HG03139 (cell line): ENCODE measurements at regions not wholly inside any gene's neighbourhood (a gene's known extent, or its start where the extent isn't known, plus 50 kb on each side); places are given as distances from the start of the nearest gene placed in this dataset.

Source experiments
- ATAC-seq: cut with Tn5 transposase; IDR thresholded peaks from one replicate; pipeline ENCODE4 v1.9.1; 2021; ENCODE audit not compliant: unreplicated experiment

DNA sequence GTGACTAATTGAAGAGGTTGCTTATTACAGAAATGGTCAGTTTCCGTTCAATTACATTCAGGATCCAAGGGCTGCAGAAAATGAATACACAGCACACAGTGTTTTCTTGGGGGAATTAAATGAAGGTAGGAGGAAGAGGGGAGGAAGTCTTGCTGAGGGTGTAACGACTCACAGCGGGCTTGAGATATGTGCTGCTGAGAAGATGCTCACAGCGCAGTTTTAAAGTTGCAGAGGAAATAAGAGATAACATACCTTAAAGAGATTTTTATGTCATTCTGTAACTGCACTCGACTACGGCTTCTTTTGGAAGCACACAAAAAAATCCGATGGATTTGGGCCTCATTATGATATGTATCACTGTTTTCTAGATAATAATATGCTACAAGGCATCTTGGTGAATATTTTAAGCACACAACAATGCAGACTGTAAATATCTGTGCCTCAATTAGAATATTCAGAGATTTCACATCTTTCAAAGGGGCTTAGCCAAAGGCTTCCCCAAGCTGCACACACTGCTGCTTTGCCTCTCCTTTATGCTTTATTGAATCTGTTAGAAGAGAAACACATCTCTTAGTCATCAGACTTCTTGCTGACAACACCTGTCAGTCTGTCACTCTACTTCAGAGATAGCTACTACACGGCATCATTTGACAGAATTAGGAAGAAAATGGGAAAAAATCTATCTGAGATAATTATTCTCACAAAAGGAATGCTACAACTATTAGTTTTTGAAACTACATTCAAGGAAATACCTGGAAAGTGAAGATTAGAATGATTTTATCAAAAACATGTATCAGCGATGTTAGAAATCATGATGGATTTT, 773.2 kb downstream of the OTOL1 start:
- no peak for ATAC-seq

DNA sequence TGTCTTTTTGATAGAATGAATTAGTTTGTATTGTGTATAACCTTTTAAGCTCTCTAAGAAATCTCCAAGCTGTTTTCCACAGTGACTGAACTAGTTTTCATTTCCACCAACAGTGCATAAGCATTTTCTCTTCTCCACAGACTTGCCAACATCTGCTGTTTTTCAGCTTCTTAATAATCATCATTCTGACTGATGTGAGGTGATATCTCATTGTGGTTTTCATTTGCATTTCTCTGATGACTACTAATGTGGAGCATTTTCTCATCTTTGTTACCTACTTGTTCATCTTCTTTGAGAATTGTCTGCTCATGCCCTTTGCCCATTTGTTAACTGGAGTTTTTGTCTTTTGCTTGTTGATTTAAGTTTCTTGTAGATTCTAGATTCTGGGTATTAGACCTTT, 777.5 kb downstream of the OTOL1 start:
- no peak for ATAC-seq

- ATAC-seq, result no peak
Observed at GRCh38 chr3:162278834-162279233, 782.2 kb downstream of the OTOL1 start.

DNA sequence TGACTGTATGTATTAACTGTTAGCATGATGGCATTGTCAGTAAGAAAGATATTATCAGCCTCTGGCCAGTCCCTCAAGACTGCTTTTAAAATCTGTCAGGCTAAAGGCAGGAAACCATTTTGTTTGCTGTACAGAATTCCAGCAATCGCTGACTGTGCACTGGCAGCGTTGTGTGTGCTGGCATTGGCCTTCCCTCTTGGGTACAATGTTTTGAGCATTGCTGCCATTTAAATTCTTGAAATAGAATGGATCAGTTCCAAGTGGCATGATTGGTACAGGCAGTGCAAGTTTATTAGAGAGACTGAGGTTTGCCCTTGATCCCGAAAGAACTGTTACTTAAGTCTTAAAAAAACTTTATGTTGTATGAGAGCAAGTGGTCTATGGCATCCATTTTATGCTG, 788.7 kb downstream of the OTOL1 start:
- ATAC-seq, result no peak

DNA sequence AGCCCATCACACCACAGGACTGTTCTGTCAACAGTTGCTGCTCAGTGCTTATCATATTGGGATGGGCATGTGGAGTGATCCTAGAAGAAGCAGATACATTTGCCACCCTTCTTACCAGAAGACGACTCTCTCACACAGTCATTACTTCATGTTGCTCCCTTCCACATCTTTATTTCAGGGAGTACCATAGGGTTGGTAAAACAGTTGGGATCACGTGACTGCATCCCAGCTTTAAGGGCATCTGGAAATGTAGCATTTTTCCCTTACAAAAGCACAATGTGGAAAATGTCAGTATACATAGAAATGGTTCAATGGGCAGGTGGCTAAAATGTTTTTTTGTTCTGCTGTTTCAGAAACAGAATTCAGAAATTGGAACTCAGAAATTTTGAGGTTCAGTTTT, 791.0 kb downstream of the OTOL1 start:
- ATAC-seq, result no peak

- no peak for ATAC-seq
Observed at GRCh38 chr3:162292409-162292808, 795.8 kb downstream of the OTOL1 start.

DNA sequence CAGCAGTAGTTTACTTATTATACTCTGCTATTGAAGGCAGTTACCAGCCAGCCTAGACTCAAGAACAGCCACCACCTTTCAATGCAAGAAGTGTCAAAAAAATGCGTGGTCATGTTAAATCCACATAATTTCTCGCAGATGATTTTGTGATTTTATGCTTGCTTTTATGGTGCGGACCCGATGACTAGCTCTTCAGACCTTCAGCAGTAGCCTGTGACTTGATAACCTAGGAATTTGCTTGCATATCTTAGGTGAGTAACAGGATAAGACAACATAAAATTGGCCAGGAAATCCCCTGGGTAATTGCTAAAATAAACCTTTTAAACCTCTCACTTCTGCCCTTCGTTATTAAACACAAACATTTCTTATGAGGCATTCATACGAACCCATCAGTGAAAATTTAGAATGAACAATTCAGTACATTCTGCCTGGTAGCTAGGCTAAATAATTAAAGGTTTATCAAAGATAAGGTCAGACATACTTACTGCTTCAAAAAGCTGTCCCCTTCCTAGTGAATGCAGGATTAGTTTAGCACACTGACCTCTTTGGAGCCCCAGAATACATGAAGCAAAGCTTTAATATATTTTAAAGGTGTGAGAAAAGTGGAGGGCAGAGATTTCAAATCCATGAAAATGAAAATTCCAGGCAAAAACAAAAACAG, 798.8 kb downstream of the OTOL1 start:
- no peak for ATAC-seq

DNA sequence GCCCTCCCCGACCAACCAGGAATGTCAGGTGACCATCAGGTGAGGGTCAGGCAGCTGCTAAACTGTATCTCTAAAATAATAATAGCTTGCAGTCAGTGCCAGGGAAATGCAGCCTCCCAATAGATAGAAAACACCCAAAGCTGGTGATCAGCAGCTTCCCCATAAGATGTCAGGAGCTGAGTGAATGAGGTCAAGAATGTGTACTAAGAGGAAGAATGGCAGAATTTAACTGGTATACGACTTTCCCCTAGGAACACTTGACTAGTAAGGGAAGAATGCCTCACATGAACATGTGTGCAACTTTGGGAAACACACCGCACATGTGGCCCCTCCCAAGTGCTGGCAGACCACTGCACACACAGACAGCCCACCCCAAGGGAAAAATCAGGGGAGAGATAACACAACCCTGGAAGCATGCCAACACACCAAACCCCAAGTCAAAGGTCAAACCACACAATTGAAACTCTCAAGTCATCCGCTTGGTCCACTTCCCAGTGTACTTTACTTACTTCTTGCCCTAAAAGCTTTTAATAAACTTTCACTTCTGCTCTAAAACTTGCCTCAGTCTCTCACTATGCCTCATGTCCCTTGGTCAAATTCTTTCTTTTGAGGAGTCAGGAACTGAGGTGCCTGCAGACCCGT, 806.5 kb downstream of the OTOL1 start:
- ATAC-seq, result no peak

- ATAC-seq, result no peak
Observed at GRCh38 chr3:162317046-162317445, 820.4 kb downstream of the OTOL1 start.

DNA sequence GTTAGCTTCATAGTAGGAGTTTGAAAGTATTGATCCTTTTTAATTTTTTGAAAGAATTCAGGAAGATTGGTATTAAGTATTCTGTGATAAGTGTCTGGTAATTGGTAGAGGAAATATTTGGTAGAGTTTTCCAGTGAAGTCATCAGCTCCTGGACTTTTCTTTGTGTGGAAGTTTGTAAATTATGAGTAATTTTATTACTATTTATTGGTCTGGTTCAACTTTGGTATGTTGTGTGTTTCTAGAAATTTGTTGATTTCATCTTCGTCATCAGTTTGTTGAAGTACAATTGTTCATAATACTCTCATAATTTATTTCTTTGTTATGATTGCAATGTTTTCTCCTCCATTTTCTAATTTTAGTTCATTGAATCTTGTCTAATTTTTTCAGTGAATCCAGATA, 832.0 kb downstream of the OTOL1 start:
- no peak for ATAC-seq

DNA sequence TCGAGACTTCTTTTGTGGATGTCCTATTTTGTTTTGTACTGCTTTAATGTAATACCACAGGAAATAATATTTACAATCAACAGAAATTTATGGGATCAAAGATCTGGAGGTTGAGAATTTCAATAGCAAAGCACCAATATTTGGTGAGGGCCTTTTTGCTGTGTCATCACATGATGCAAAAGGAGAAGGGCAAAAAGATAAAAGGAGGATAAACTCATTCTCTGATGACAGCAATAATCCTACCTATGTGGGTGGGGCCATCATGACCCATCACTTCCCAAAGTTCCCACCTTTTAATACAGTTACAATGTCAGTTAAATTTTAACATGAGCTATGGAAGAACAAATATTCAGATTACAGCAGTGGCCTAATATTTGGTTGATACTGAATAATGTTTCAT, 832.9 kb downstream of the OTOL1 start:
- no peak for ATAC-seq

DNA sequence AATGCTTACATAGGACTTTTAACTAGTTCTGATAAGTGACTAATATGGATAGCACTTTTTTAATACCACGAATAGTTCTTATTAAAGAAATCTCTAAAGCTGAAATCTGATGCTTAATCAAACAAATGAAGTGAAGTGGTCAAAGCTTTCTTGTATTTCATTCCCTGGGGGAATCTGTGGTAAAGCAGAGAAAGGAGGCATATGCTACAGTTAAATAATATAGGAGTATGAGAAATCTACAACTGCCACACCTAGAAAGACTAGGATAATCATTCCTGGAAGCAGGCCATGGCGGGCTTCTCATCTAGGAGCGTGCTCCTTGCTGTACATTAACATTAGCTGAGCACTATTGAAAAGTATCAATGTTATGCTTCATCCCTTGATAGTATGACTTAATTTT, 835.7 kb downstream of the OTOL1 start:
- ATAC-seq, result no peak

DNA sequence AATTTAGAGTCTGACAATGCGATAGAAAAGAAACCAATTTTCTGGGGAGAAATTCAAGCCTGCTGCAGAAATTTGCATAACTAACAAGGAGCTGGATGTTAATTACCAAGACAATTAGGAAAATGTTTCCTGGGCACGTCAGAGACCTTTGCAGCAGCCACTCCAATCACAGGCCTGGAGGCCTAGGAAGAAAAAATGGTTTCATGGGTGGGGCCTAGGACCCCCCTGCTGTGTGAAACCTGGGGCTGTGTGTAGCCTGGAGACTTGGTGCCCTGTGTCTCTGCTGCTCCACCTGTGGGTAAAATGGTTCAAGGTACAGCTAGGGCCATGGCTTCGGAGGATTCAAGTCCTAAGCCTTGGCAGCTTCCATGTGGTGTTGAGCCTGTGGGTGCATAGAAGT, 837.9 kb downstream of the OTOL1 start:
- ATAC-seq, result no peak

GRCh38 chr3:162337630-162338029, 841.0 kb downstream of the OTOL1 start:
- no peak for ATAC-seq

DNA sequence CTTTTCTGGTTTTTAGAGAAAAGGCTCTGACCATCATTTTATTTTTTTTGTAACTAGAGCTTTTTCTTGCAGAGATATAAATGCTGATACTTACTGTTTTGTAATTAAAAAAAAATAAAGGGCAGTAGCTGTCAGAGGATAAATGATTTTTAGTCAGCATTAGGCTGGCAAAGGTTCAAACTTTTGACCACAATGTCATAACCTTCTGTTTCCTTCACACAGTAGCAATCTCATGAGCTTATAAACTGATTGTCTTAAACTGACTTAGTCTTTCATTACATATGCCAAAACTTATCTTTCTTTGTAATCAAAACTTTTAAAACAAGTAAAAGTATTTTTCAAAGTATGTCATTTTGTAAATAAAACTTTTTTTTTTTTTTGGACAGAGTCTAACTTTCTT, 841.9 kb downstream of the OTOL1 start:
- no peak for ATAC-seq

DNA sequence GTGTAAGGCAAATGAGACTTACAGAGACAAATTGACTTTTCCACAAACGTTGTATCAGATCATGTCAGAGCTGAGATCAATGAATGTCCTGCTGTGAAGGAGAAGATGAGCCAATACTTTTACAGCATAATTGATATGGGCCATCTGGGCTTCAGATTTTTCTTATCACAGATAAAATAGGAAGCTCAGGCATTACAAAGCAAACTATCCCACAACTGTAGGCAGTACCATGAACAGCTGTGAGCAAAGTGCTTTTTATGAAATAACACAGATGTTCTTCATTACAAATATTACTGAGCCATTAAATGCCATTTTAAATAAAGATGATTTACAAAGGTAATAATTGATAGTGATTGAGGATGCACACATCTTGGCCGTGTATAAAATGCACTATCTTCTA, 852.3 kb downstream of the OTOL1 start:
- no peak for ATAC-seq

DNA sequence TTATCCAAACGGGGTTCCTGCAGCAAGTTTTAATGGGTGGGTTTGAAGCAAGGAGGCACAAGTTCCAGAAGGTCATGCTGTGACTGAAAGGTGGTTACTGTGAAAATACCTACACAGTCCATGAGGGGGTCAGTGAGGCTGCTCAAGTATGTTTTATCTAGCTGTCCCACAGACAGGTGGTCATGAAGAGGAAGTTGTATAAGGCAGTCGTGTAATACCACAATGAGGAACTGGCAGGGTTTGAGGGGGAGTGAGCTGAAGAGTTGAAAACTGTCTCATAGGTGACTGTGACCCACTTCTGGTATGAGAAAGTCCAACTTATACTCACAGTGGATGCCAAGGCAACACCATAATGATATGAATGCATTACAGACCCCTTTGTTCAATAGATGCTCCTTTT, 856.8 kb downstream of the OTOL1 start:
- no peak for ATAC-seq

- no peak for ATAC-seq
Observed at GRCh38 chr3:162354356-162354755, 857.7 kb downstream of the OTOL1 start.

DNA sequence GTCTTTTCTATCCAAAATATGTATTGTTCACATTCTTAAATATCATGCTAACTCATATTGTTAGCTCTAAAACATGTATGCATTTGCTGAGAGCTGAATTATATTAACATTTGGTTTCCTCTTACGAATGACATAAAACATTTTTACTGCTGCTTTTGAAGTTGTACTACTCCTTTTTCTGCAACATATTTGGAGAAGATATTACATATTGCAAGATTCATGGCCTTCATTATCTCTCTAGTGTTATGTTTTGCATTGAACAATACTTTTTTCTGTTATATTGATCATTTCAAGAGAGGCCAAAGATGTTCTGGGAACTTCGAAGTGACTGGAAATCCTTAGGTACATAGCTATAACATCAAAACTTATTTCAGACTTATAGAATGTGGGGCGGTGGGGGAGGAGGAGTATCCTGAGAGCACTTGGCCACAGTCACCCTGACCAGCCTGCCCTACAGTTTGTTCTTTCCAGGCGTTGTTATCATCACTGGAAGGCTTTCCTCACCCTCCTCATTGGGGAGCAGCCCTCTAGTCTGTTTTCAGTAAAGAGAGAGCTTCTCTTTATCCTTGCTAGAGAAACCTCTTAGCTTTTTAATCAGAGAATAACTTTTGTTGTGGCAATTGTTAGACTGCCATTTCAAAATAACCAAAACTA, 868.6 kb downstream of the OTOL1 start:
- no peak for ATAC-seq

DNA sequence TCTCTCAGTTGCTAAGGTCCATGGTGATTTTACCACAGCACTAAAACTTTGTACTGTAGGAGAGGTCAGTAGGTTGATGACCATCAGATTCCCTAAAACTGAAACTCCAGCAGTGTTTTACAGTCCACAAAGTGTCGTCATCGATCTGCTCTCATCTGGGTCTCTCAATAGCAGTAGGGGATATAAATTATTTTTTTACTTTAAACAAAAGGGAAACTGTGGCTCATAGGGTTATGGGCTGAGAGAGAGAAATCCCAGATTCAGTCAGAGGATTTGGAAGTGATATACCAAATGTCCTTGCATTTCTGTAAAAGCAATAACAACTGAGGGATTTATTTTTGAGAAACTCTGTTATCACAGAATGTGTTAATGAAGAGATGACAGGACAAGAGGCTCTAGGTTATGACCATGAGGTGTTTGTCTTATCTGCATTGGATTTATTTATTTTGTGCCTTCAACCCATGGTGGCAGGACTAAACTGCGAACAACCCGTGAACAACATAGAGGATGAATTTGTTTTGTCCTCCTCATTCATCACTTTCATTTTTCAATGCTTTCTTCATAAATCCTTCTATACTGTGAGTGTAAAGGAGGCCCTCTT, 869.7 kb downstream of the OTOL1 start:
- ATAC-seq, result no peak
